ENCODE measurements at regions not wholly inside any gene's neighbourhood (a gene's known extent, or its start where the extent isn't known, plus 50 kb on each side); places are given as distances from the start of the nearest gene placed in this dataset.
A peak's percentile ranks its signal among the peaks of the same experiment; 100 is the strongest.

DNA sequence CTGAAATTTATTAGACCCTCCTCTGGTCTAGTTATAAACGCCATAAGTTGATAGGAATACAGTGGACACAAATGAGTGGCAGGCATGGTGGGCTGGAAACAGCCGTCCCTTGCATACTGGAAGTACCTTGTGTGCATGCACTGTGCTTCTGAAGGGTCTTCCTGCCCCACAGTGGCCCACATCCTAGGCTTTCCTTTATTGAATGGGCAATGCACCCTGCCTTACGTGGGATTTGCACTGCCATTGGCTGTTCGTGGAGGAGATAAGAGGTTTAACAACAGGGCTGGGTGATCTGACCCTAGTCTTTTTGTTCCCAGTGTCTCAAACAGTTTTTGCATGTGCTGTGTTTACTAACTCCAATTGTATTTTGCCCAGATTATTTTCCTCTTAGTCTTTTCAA, 480.8 kb downstream of the GADD45G start:
- H3K27ac ChIP-seq, result no peak overlapping the region
- 86 to 89% methylated on average over 4 of the region's 4 CpGs for WGBS, 2 donors
- DNase-seq (no peak), ATAC-seq (no peak)
- no peak for TF ChIP-seq CTCF (IDR thresholded peaks at IDR 0.05)
- intact Hi-C loops (cut with DNase I), result loop anchor here in 1 of 10 donors (10.0 kb wide), 1 partner anchor 111 kb away; no protein-coding TSS in a partner anchor
- H3K4me3 ChIP-seq, result no peak overlapping the region
- peaks cover 0 to 7% (median 2%) of the 10 kb centered on the region in 7 donors for H3K27me3 ChIP-seq
- H3K4me1 ChIP-seq, result peaks cover 0 to 12% (median 0%) of the 10 kb centered on the region in 9 donors
- H3K9me3 ChIP-seq, result peaks cover 0 to 2% (median 0%) of the 10 kb centered on the region in 11 donors
- H3K36me3 ChIP-seq, result no peaks in the 10 kb centered on the region

DNA sequence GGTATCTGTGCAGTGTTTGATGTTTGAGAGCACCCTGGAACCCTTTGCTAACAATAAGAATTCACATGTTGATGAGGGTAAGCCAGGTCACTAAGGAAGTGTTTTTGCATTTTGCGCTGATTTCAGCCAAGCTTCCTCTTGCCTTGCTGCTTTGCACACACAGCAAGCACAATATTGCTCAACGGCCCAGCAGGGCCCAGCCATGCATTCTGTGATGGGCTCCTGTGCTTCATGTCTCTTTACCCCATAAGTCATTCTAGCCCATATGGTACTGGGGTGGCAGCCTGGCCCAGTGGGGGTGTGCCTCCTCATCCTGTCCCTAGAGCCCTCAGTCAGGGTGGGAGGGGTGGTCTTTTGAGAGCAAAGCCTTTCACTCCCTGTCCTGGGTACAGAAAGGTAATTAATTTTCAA, 481.3 kb downstream of the GADD45G start:
- Histone ChIP-seq H3K27ac (peak overlapping the region in 1 of 10 donors; percentile 22), H3K4me3 (no peak overlapping the region), H3K4me1 (peaks cover 0 to 12% (median 0%) of the 10 kb centered on the region in 9 donors), H3K9me3 (peaks cover 0 to 2% (median 0%) of the 10 kb centered on the region in 11 donors), H3K36me3 (no peaks in the 10 kb centered on the region), H3K27me3 (peaks cover 0 to 6% (median 3%) of the 10 kb centered on the region in 7 donors)
- WGBS, 2 donors, result 45 to 76% methylated on average over 2 of the region's 2 CpGs
- TF ChIP-seq CTCF (IDR thresholded peaks at IDR 0.05), result no peak
- ATAC-seq (peak in 5 of 8 donors; percentile 52 to 63 (median 56)), DNase-seq (no peak)
- intact Hi-C loops (cut with DNase I), result loop anchor here in 1 of 10 donors (10.0 kb wide), 1 partner anchor 111 kb away; no protein-coding TSS in a partner anchor

DNA sequence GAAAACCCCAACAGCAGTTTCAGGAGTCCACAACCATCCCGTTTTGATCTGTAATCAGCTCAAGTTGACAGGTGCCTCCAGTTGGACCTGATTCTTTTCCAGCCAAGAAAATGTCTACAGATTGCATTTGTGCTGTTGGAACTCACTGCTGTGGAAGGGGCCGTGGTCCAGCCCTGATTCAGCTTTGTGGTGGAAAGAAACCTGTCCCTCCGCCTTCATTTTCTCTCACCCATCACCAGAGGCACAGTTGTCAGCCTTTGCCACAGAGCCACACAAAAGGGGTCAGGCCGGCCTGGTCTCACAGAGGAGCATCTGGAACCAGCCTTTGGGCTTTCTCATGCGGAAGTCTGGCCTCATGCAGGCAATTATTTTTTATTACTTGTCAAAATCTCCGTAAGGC, 483.6 kb downstream of the GADD45G start:
- no peak overlapping the region for H3K27ac ChIP-seq
- H3K27me3 ChIP-seq, result peaks cover 0 to 6% (median 0%) of the 10 kb centered on the region in 7 donors
- intact Hi-C loops (cut with DNase I), result loop anchor here in 1 of 10 donors (10.0 kb wide), 1 partner anchor 114 kb away; no protein-coding TSS in a partner anchor
- TF ChIP-seq CTCF (IDR thresholded peaks at IDR 0.05), result no peak
- no peak overlapping the region for H3K4me3 ChIP-seq
- no peak for DNase-seq
- peaks cover 0 to 2% (median 0%) of the 10 kb centered on the region in 11 donors for H3K9me3 ChIP-seq
- H3K4me1 ChIP-seq, result peaks cover 0 to 12% (median 0%) of the 10 kb centered on the region in 9 donors
- no peak for ATAC-seq
- H3K36me3 ChIP-seq, result no peaks in the 10 kb centered on the region
- 73 to 82% methylated on average over 6 of the region's 6 CpGs for WGBS, 2 donors

DNA sequence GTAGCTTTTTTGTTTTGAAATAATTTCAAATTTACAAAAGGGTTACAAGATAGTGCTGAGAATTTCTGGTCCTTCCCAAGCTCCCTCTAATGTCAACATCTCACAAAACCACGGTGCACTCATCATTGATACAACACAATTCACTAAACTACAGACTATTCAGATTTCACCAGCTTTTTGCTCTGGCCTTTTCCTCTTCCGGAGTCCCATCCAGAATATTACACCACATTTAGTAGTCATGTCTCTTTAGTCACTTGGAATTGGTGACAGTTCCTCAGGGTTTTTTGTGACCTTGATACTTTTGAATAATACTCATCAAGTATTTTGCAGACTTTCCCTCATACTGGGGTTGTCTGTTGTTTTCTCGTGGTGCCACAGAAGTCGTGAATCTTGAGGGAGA, 484.0 kb downstream of the GADD45G start:
- H3K9me3 ChIP-seq, result peaks cover 0 to 2% (median 0%) of the 10 kb centered on the region in 11 donors
- 65 to 75% methylated on average over 4 of the region's 4 CpGs for WGBS, 2 donors
- H3K4me3 ChIP-seq, result no peak overlapping the region
- H3K4me1 ChIP-seq, result peaks cover 0 to 12% (median 0%) of the 10 kb centered on the region in 9 donors
- no peak for DNase-seq
- H3K27me3 ChIP-seq, result peaks cover 0 to 6% (median 0%) of the 10 kb centered on the region in 7 donors
- TF ChIP-seq CTCF (IDR thresholded peaks at IDR 0.05), result no peak
- H3K36me3 ChIP-seq, result no peaks in the 10 kb centered on the region
- no peak overlapping the region for H3K27ac ChIP-seq
- intact Hi-C loops (cut with DNase I), result loop anchor here in 1 of 10 donors (10.0 kb wide), 1 partner anchor 114 kb away; no protein-coding TSS in a partner anchor
- no peak for ATAC-seq
